Hypothalamus (tissue), 51 donors: ENCODE measurements at regions not wholly inside any gene's neighbourhood (a gene's known extent, or its start where the extent isn't known, plus 50 kb on each side); places are given as distances from the start of the nearest gene placed in this dataset.
"Not testable (repeated sequence)": the region's sequence is repeated elsewhere in the genome, so short reads cannot be mapped to it uniquely, and the experiment has no call there.

Source experiments
- DNase-seq, 51 donors: peaks; one replicate each; lab custom pipeline; 2025; lab: John Stamatoyannopoulos, UW

GRCh38 chr1:245036102-245036501, 118.7 kb upstream of the KIF26B start:
- DNase-seq, result no peak

- no peak for DNase-seq
Observed at GRCh38 chr1:245031041-245031440, 123.7 kb upstream of the KIF26B start.

GRCh38 chr1:245026247-245026646, 128.5 kb upstream of the KIF26B start:
- no peak for DNase-seq

GRCh38 chr1:245025525-245025924, 129.3 kb upstream of the KIF26B start:
- no peak for DNase-seq

- no peak for DNase-seq
Observed at GRCh38 chr1:245023222-245023621, 131.6 kb upstream of the KIF26B start.

- DNase-seq, result no peak
Observed at GRCh38 chr1:245019910-245020486, 134.8 kb upstream of the KIF26B start.

GRCh38 chr1:245016700-245017099, 138.1 kb upstream of the KIF26B start:
- no peak for DNase-seq

GRCh38 chr1:245015031-245015430, 139.8 kb upstream of the KIF26B start:
- DNase-seq, result no peak

- no peak for DNase-seq
Observed at GRCh38 chr1:245014247-245015029, 140.3 kb upstream of the KIF26B start.

GRCh38 chr1:245010018-245010614, 144.7 kb upstream of the KIF26B start:
- DNase-seq, result no peak

- DNase-seq, result no peak
Observed at GRCh38 chr1:245008761-245009160, 144.4 kb upstream of the HNRNPU start.

GRCh38 chr1:245007852-245008251, 143.5 kb upstream of the HNRNPU start:
- DNase-seq, result no peak

- DNase-seq, result no peak
Observed at GRCh38 chr1:245003246-245003645, 138.9 kb upstream of the HNRNPU start.

- no peak for DNase-seq
Observed at GRCh38 chr1:245001252-245001651, 136.9 kb upstream of the HNRNPU start.

GRCh38 chr1:245000872-245001188, 136.5 kb upstream of the HNRNPU start:
- no peak for DNase-seq

GRCh38 chr1:244999644-245000043, 135.3 kb upstream of the HNRNPU start:
- DNase-seq, result not testable (repeated sequence)

GRCh38 chr1:244998717-244999346, 134.5 kb upstream of the HNRNPU start:
- no peak for DNase-seq

- no peak for DNase-seq
Observed at GRCh38 chr1:244995602-244996400, 131.5 kb upstream of the HNRNPU start.

GRCh38 chr1:244992833-244993232, 128.5 kb upstream of the HNRNPU start:
- DNase-seq, result no peak

- no peak for DNase-seq
Observed at GRCh38 chr1:244989813-244990212, 125.5 kb upstream of the HNRNPU start.

- no peak for DNase-seq
Observed at GRCh38 chr1:244988521-244988920, 124.2 kb upstream of the HNRNPU start.
